ENCODE measurements at regions not wholly inside any gene's neighbourhood (a gene's known extent, or its start where the extent isn't known, plus 50 kb on each side); places are given as distances from the start of the nearest gene placed in this dataset.

DNA sequence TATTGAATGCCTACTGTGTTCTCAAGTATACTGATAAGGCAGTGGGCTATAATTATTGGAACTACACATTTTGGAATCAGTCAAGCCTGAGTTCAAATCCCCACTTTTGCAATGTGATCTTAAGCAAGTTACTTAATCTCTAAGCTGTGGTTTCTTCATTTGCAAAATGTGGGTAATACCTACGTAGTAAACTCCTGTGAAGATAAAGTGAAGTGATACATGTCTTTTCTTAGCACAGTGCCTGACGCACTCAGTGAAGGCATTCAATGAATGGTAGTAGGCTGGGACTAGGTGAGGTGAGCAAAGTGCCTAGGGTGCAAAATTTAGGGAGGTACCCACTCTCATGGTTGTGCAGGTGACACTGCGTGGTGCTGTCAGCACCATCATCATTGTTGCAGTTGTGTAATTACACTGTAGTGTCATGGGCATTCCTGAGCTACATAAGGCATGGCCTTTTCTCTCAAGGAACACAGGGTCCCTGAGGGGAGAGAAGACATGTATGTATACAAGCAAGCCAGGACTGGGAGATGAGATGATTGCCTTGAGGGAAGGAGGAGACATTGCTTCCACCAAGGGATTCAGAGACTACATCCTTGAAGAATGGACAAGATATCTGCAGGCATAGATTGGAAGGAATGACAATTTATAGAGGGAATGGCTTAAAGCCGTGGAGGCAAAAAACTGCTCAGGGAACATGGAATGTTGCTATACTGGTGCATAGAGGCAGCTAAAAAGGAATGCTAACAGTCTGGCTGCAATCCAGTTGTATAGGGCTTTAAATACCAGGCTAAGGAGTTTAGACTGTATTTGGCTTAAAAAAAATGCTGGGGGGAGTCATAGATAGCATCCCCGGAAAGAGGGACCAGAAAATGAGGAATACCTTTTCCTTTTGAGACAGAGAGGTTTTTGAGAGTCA is 129.2 kb upstream of the ARHGAP5 start:
- ATAC-seq (peak; percentile 49), DNase-seq (no peak)
- no peaks in the 10 kb centered on the region for H3K9me3 ChIP-seq (ENCODE audit: control insufficient read depth, low read length, poor library complexity, severe bottlenecking)
- Mint-ChIP-seq H3K4me3 (no peak overlapping the region), H3K27ac (peak overlapping the region; percentile 92), H3K4me1 (peaks cover 43% of the 10 kb centered on the region), H3K36me3 (ENCODE audit: low read depth) (no peaks in the 10 kb centered on the region), H3K27me3 (no peaks in the 10 kb centered on the region)

DNA sequence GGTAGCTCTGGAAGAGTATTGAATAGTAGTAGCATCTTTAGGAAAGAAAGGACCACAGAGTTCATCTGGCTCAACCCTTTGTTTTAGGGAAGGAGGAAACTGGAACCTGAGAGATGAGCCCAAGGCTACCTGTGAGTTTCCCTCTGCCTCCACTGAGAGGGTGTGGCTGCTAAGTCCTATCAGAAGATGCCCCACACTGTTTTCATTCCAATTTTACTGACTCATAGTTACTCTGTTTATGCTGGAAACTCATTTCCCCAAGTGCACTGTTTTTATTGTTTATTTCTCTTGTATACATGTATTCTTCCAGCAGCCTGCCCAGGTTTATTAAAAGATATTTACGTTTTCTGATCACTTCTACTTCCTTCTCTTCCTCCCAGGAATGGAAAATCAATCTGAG is 127.4 kb upstream of the ARHGAP5 start:
- Mint-ChIP-seq H3K27ac (no peak overlapping the region), H3K4me3 (no peak overlapping the region), H3K4me1 (peaks cover 34% of the 10 kb centered on the region), H3K27me3 (no peaks in the 10 kb centered on the region), H3K36me3 (ENCODE audit: low read depth) (no peaks in the 10 kb centered on the region)
- ATAC-seq (no peak), DNase-seq (no peak)
- no peaks in the 10 kb centered on the region for H3K9me3 ChIP-seq (ENCODE audit: control insufficient read depth, low read length, poor library complexity, severe bottlenecking)

DNA sequence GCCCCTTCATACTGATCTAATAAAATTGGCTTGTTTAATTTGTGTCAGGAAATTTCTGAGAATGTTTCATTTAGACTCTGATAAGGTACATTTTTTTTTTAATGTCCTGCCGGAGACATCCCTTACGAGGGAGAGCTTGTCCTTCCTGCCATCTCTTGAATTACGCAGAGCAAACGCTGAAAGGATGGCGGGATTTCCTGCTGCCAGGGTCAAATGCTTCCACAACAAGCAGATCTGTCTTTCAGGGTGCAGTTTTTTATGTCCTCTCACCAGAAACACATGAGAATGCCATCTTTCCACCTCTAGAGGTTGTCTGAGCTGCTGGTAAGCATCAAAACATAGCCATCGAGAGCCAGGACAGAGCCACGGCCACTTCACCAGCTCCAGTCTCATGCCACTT is 126.8 kb upstream of the ARHGAP5 start:
- Mint-ChIP-seq H3K27ac (no peak overlapping the region), H3K36me3 (ENCODE audit: low read depth) (no peaks in the 10 kb centered on the region), H3K4me3 (no peak overlapping the region), H3K4me1 (peaks cover 28% of the 10 kb centered on the region), H3K27me3 (no peaks in the 10 kb centered on the region)
- ATAC-seq (no peak), DNase-seq (no peak)
- H3K9me3 ChIP-seq (ENCODE audit: control insufficient read depth, low read length, poor library complexity, severe bottlenecking): no peaks in the 10 kb centered on the region

DNA sequence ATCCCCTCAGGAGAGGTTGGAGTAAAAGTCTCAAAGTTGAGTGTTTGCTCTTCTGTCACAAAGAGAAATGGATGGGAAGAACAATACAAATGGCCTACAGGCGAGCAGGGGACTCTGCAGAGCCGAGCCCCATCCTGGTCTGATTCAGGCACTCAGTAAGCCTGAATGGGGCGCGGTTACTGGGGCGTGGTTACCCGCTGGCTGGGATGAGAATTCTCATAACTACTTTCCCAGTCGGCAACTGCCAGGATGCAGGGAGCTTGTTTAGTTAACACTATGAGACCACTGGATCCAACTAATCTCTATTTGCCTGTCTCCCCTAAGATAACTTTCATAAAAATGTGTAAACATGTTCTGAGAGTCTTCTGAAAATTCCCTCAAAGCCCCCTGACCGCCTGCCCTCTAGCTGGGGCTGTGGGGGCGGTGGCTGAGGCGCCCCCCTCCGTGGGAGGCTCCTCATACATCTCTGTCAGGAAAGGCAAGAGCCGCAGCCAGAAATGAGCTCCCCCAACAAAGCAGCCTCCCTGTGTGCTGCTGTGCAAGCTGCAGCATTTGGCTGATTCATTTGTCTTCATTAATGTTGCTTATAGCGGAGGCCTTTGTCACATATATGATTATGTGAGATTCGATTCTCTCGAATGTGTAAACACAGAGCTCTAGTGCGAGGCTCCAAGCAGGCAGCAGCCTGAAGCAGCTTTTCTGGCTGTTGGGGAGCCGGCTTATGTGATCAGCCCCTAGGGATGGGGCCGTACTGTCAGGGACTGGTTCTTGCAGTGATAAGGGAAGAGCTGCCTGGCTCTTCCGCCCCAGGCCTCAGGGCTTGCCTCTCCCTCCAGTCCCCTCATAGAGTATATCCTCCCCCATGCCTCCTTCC is 126.1 kb upstream of the ARHGAP5 start:
- peak overlapping the region; percentile 73 for H3K27ac Mint-ChIP-seq
- peaks cover 27% of the 10 kb centered on the region for H3K4me1 Mint-ChIP-seq
- no peaks in the 10 kb centered on the region for H3K9me3 ChIP-seq (ENCODE audit: control insufficient read depth, low read length, poor library complexity, severe bottlenecking)
- ATAC-seq: no peak
- H3K27me3 Mint-ChIP-seq: no peaks in the 10 kb centered on the region
- no peak overlapping the region for H3K4me3 Mint-ChIP-seq
- no peak for DNase-seq
- H3K36me3 Mint-ChIP-seq (ENCODE audit: low read depth): no peaks in the 10 kb centered on the region

DNA sequence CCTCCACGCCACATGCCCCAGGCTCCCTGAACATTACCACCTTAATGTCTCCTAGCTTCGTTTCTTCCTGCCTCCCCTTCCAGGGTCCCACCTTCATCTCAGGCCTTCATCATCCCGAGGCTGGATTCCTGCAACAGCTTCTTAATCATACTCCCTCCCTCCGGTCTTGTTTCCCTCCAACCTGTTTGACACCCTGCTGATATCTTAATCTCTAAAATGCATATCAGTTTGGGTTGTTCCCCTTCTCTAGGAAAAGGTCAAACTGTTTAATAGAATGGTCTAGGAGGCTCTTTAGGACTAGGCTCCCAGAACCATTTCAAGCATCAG is 125.5 kb upstream of the ARHGAP5 start:
- H3K4me3 Mint-ChIP-seq: no peak overlapping the region
- DNase-seq (no peak), ATAC-seq (no peak)
- no peaks in the 10 kb centered on the region for H3K9me3 ChIP-seq (ENCODE audit: control insufficient read depth, low read length, poor library complexity, severe bottlenecking)
- H3K27me3 Mint-ChIP-seq: peaks cover under 1% of the 10 kb centered on the region
- no peaks in the 10 kb centered on the region for H3K36me3 Mint-ChIP-seq (ENCODE audit: low read depth)
- H3K4me1 Mint-ChIP-seq: peaks cover 23% of the 10 kb centered on the region
- peak overlapping the region; percentile 73 for H3K27ac Mint-ChIP-seq

DNA sequence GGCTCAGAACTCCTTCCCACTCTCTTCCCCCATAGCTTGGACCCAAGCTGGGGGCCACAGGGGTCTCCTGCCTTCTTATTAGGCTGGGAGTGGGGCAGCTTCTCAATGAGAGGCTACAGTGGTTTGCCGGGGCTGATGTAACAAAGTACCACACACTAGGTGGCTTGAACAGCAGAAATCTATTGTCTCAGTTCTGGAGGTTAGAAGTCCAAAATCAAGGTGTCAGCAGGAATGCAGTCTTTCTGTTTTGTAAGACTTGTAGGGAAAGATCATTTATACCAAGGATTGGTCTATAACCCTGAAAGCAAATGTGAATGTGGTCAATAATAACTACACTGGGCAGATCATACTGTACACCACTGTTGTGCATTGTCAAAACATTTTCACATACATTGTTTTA is 124.5 kb upstream of the ARHGAP5 start:
- H3K27ac Mint-ChIP-seq: no peak overlapping the region

DNA sequence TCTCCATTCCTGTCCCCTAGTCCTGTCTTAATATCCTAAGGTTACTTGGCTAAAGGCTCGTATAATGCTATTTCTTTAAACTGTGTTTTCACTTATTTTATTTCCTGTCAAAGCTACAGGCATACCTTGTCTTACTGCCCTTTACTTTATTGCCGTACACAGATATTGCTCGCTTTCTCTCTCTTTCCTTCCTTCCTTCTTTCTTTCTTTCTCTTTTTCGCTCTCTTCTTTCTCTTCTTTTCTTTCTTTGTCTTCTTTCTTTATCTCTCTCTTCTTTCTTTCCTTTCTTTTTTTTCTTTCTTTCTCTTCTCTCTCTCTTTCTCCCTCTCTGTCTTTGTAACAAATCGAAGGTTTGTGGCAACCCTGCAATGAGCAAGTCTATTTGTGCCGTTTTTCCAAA is 123.9 kb upstream of the ARHGAP5 start:
- ATAC-seq (no peak), DNase-seq (no peak)
- H3K27me3 Mint-ChIP-seq: peaks cover 4% of the 10 kb centered on the region
- no peaks in the 10 kb centered on the region for H3K9me3 ChIP-seq (ENCODE audit: control insufficient read depth, low read length, poor library complexity, severe bottlenecking)
- no peak overlapping the region for H3K27ac Mint-ChIP-seq
- H3K36me3 Mint-ChIP-seq (ENCODE audit: low read depth): no peaks in the 10 kb centered on the region
- peaks cover 8% of the 10 kb centered on the region for H3K4me1 Mint-ChIP-seq
- H3K4me3 Mint-ChIP-seq: no peak overlapping the region

More for the DNA sequence above, 124.5 kb upstream of the ARHGAP5 start:
- ATAC-seq (no peak), DNase-seq (no peak)
- peaks cover 15% of the 10 kb centered on the region for H3K4me1 Mint-ChIP-seq
- no peak overlapping the region for H3K4me3 Mint-ChIP-seq
- no peaks in the 10 kb centered on the region for H3K36me3 Mint-ChIP-seq (ENCODE audit: low read depth)
- peaks cover 4% of the 10 kb centered on the region for H3K27me3 Mint-ChIP-seq
- H3K9me3 ChIP-seq (ENCODE audit: control insufficient read depth, low read length, poor library complexity, severe bottlenecking): no peaks in the 10 kb centered on the region

DNA sequence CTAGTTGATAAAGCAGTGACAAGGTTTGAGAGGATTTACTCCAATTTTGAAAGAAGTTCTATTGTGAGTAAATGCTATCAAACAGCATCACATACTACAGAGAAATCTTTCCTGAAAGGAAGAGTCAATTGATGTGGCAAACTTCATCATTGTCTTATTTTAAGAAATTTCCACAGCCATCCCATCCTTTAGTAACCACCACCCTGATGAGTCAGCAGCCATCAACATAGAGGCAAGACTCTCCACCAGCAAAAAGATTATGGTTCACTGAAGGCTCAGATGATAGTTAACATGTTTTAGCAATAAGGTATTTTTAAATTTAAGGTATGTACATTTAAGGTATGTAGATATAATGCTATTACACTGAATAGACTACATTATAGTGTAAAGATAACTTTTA is 122.1 kb upstream of the ARHGAP5 start:
- Mint-ChIP-seq H3K27ac (no peak overlapping the region), H3K4me1 (peaks cover 6% of the 10 kb centered on the region), H3K4me3 (no peak overlapping the region), H3K36me3 (ENCODE audit: low read depth) (no peaks in the 10 kb centered on the region), H3K27me3 (peaks cover 4% of the 10 kb centered on the region)
- DNase-seq: no peak
- ATAC-seq: no peak
- no peaks in the 10 kb centered on the region for H3K9me3 ChIP-seq (ENCODE audit: control insufficient read depth, low read length, poor library complexity, severe bottlenecking)

DNA sequence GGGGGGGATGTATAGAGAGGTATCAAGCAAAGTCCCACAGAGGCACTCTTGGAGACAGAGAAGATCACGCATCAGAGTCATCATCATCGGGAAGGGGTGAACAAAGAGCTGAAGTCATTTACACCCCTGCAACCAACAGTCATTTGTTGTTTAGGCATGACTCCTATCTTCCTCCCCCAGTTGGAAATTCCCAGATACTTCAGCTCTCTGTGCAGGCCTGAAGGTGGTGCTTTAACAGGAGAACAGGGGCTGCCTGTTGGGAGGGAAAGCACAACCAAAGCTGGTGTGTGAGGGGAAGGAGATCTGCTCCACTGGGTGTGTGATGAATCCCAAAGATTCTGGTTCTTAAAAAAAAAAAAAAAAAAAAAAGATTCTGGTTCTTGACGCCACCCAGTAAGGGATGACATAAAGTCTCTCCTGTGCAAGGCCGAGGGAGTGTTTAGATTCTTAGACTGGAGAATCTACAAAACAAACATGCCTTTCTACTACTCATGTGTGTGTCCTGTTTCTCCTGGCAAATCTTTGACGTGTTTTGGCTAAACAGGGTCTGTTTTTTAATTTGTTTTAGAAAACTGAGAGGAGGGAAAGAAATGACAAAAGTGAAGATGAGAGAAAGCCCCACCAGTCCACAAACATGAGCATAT is 121.0 kb upstream of the ARHGAP5 start:
- Mint-ChIP-seq H3K27ac (no peak overlapping the region), H3K4me3 (no peak overlapping the region), H3K27me3 (peaks cover 4% of the 10 kb centered on the region), H3K36me3 (ENCODE audit: low read depth) (no peaks in the 10 kb centered on the region), H3K4me1 (peaks cover 4% of the 10 kb centered on the region)
- ATAC-seq (no peak), DNase-seq (no peak)
- no peaks in the 10 kb centered on the region for H3K9me3 ChIP-seq (ENCODE audit: control insufficient read depth, low read length, poor library complexity, severe bottlenecking)

DNA sequence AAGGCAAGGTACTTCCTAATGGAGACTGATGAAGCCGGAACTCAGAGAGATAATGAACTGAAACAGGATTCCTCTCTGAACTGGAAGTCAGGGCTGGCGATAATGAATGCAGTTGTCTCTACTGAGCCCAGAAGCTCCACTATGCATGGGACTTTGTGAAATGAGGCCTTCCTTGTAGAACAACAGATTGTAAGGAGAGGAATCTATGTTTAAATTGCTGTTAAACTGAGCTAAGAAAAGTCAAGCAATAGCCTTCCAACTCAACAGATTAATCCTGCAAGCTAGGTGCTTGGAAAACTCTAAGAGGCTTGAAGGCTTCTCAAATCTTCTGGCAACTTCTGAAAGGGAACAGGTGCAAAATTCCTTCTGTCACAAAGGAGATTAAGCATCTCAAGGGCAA is 119.5 kb upstream of the ARHGAP5 start:
- Mint-ChIP-seq H3K27ac (no peak overlapping the region), H3K36me3 (ENCODE audit: low read depth) (no peaks in the 10 kb centered on the region), H3K4me3 (no peak overlapping the region), H3K4me1 (no peaks in the 10 kb centered on the region), H3K27me3 (peaks cover 4% of the 10 kb centered on the region)
- DNase-seq (no peak), ATAC-seq (no peak)
- no peaks in the 10 kb centered on the region for H3K9me3 ChIP-seq (ENCODE audit: control insufficient read depth, low read length, poor library complexity, severe bottlenecking)

DNA sequence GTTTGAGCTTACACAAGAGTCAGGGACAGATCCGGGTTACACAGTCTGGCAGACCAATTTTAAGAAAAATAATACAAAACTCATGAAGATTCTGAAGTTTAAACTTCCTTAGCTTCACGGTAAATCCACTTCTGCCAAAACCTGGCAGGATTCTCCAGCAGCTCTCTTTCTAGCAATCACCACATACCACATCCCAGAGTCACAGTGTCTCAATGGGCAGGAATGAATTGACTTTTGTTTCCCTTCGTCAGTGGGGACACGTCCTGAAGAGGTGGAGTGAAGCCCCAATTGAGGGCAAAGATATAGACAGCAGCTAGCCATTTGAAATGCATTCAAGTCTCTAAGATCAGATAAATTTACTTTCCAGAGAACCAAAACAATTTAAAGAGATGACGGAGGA is 117.1 kb upstream of the ARHGAP5 start:
- no peak overlapping the region for H3K27ac Mint-ChIP-seq
- H3K36me3 Mint-ChIP-seq (ENCODE audit: low read depth): no peaks in the 10 kb centered on the region
- H3K4me3 Mint-ChIP-seq: no peak overlapping the region
- H3K4me1 Mint-ChIP-seq: peaks cover 1% of the 10 kb centered on the region
- DNase-seq: no peak
- no peaks in the 10 kb centered on the region for H3K9me3 ChIP-seq (ENCODE audit: control insufficient read depth, low read length, poor library complexity, severe bottlenecking)
- no peak for ATAC-seq
- peaks cover 4% of the 10 kb centered on the region for H3K27me3 Mint-ChIP-seq

DNA sequence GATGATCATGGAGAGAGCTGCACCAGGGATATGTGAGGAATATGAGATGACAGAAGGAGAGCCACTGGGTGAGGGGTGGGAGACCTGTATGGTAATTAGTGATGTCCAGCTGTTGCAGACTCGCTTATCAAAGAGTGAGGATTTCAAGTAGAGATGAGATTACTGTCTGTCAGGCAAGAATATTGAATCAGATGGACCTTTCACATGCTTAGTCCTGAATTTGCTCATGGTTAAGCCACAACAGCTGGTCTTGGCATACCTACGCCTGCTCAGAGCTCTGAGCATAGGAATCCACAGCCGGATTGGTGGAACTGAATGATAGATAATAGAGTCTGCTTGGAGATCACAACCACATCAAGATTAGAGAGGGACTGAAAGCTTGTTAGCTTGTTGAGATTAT is 115.2 kb upstream of the ARHGAP5 start:
- H3K9me3 ChIP-seq (ENCODE audit: control insufficient read depth, low read length, poor library complexity, severe bottlenecking): no peaks in the 10 kb centered on the region
- H3K27me3 Mint-ChIP-seq: peaks cover under 1% of the 10 kb centered on the region
- DNase-seq (no peak), ATAC-seq (no peak)
- peaks cover 4% of the 10 kb centered on the region for H3K4me1 Mint-ChIP-seq
- H3K27ac Mint-ChIP-seq: no peak overlapping the region
- no peak overlapping the region for H3K4me3 Mint-ChIP-seq
- no peaks in the 10 kb centered on the region for H3K36me3 Mint-ChIP-seq (ENCODE audit: low read depth)

DNA sequence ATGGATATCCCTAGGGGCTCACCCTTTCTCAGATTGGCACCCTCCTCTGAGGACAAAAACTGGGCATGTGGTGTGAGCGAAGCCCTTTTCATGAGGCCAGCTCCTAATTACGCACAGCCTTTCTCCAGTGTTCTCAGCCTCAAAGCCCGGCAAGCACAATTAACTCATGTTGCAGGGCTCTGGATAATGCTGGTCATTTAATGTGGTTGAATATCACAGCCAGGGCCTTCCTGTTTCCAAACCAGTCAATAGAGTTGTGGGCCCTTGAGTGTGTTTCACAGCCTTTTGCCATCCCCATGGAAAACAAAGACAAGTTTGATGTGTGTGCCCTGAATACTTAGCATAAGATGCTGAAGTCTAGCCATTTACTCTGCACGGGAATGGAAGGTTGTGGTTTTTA is 114.2 kb upstream of the ARHGAP5 start:
- no peak for DNase-seq
- Mint-ChIP-seq H3K4me1 (peaks cover 6% of the 10 kb centered on the region), H3K27me3 (no peaks in the 10 kb centered on the region), H3K36me3 (ENCODE audit: low read depth) (no peaks in the 10 kb centered on the region), H3K27ac (no peak overlapping the region), H3K4me3 (no peak overlapping the region)
- no peaks in the 10 kb centered on the region for H3K9me3 ChIP-seq (ENCODE audit: control insufficient read depth, low read length, poor library complexity, severe bottlenecking)
- no peak for ATAC-seq

All from T-helper 17 cell (primary cell).